OCI-LY3 (cell line): ENCODE measurements at regions not wholly inside any gene's neighbourhood (a gene's known extent, or its start where the extent isn't known, plus 50 kb on each side); places are given as distances from the start of the nearest gene placed in this dataset.
"Not testable (repeated sequence)": the region's sequence is repeated elsewhere in the genome, so short reads cannot be mapped to it uniquely, and the experiment has no call there.

Experiments
- EZH2phosphoT487 ChIP-seq: fragments of 200-600 bp; shearing (Covaris generic); IDR thresholded peaks from 2 replicates; pipeline ENCODE4 v1.6.1; 2018; ENCODE audit warnings: antibody characterized with exemption, mixed run types, low read depth
- TF ChIP-seq, protein P1 (sequence below): fragments of 200-600, 300-600 bp; sonication (generic); IDR thresholded peaks from 2 replicates; pipeline ENCODE4 v1.5.1; 2014; ENCODE audit warnings: antibody characterized with exemption, low read length, low read depth

- TF ChIP-seq, protein P1, sequence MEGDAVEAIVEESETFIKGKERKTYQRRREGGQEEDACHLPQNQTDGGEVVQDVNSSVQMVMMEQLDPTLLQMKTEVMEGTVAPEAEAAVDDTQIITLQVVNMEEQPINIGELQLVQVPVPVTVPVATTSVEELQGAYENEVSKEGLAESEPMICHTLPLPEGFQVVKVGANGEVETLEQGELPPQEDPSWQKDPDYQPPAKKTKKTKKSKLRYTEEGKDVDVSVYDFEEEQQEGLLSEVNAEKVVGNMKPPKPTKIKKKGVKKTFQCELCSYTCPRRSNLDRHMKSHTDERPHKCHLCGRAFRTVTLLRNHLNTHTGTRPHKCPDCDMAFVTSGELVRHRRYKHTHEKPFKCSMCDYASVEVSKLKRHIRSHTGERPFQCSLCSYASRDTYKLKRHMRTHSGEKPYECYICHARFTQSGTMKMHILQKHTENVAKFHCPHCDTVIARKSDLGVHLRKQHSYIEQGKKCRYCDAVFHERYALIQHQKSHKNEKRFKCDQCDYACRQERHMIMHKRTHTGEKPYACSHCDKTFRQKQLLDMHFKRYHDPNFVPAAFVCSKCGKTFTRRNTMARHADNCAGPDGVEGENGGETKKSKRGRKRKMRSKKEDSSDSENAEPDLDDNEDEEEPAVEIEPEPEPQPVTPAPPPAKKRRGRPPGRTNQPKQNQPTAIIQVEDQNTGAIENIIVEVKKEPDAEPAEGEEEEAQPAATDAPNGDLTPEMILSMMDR: not testable (repeated sequence)
- TF ChIP-seq EZH2phosphoT487: not testable (repeated sequence)
These were observed 844.6 kb downstream of the TTLL7 start for GRCh38 chr1:83154306-83154705.
